ENCODE measurements at regions not wholly inside any gene's neighbourhood (a gene's known extent, or its start where the extent isn't known, plus 50 kb on each side); places are given as distances from the start of the nearest gene placed in this dataset.
"Not testable (repeated sequence)": the region's sequence is repeated elsewhere in the genome, so short reads cannot be mapped to it uniquely, and the experiment has no call there.

GRCh38 chr21:6500681-6501080 is 4020.7 kb upstream of the TPTE start:
- H3K9me3 ChIP-seq (ENCODE audit: low read depth, low read length); H3K4me3 ChIP-seq; H3K27ac ChIP-seq; H3K9ac ChIP-seq (ENCODE audit: insufficient read length); DNase-seq (ENCODE audit: low read depth, low spot score); H3K36me3 ChIP-seq (ENCODE audit: insufficient read depth, low read length): not testable (repeated sequence)

DNA sequence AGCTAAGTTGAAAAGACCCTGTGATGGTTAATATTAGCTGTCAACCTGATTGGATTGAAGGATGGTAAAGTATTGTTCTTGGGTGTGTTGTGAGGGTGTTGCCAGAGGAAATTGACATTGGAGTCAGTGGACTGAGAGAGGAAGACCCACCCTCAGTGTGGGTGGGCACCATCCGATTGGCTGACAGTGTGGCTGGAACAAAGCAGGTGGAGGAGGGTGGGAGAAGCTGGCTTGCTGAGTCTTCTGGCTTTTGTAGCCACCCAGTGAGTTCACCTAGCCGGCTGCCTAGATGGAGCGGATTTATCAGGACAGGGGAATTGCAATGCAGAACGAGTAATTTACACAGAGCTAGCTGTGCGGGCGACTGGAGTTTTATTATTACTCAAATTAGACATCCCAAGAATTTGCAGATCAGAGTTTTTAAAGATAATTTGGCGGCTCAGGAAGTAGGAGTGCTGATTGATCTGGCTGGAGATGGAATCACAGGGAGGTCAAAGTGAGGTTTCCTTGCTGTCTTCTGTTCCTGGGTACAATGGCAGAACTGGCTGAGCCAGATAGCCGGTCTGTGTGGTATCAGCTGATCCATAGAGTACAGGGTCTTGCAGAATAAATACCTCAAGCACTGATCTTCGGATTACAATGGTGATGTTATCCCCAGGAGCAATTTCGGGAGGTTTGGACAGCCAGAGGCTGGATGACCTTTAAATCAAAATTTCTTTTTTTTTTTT is 4015.1 kb upstream of the TPTE start:
- H3K4me3 ChIP-seq; H3K9ac ChIP-seq (ENCODE audit: insufficient read length); DNase-seq (ENCODE audit: low read depth, low spot score); H3K9me3 ChIP-seq (ENCODE audit: low read depth, low read length); H3K36me3 ChIP-seq (ENCODE audit: insufficient read depth, low read length); H3K27ac ChIP-seq: not testable (repeated sequence)

GRCh38 chr21:6507632-6508031 is 4013.8 kb upstream of the TPTE start:
- not testable (repeated sequence) for H3K27ac ChIP-seq; H3K9me3 ChIP-seq (ENCODE audit: low read depth, low read length); H3K36me3 ChIP-seq (ENCODE audit: insufficient read depth, low read length); DNase-seq (ENCODE audit: low read depth, low spot score); H3K9ac ChIP-seq (ENCODE audit: insufficient read length); H3K4me3 ChIP-seq

GRCh38 chr21:6521777-6522176 is 3999.6 kb upstream of the TPTE start:
- not testable (repeated sequence) for H3K4me3 ChIP-seq; DNase-seq (ENCODE audit: low read depth, low spot score); H3K9ac ChIP-seq (ENCODE audit: insufficient read length); H3K9me3 ChIP-seq (ENCODE audit: low read depth, low read length); H3K27ac ChIP-seq; H3K36me3 ChIP-seq (ENCODE audit: insufficient read depth, low read length)

DNA sequence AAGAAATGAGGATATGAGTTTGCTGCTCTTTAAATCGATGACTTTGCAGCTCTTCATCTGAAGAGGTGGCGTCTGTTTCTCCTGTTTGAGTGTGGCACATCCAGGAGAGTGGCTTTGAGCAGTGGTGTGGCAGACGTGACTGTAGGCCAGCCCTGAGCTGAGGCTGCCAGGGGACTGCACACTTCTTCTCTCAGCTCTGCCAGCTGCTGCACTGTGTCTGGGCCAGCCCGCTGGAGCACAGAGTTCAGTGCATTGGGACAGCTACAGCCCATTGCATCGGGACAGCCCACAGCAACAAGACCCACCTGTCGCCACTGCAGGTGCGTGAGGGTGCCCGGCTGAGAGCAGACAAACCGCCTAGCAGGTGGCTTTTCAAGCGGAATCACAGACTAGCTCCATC is 3995.2 kb upstream of the TPTE start:
- not testable (repeated sequence) for H3K9ac ChIP-seq (ENCODE audit: insufficient read length); H3K4me3 ChIP-seq; H3K9me3 ChIP-seq (ENCODE audit: low read depth, low read length); H3K27ac ChIP-seq; DNase-seq (ENCODE audit: low read depth, low spot score); H3K36me3 ChIP-seq (ENCODE audit: insufficient read depth, low read length)

DNA sequence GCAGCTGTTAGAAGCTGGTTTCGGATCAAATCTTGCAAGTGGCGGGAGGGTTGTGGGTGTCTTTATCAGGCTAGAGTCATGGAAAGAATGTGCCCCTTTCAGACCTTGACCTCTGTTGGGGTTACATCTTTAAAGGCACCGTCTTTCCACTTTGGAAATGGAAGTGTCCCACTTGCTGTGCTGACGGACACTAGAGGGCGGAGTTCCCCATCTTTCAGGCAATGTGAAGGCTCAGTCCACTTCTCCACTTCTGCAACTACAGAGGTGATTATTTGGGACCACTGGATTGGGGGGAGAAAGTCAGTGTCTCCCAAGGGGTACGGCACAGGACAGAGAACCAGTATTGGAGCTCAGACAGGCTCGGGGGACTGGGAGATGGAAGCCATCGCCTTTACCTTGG is 3990.7 kb upstream of the TPTE start:
- not testable (repeated sequence) for H3K9ac ChIP-seq (ENCODE audit: insufficient read length); H3K36me3 ChIP-seq (ENCODE audit: insufficient read depth, low read length); H3K27ac ChIP-seq; H3K9me3 ChIP-seq (ENCODE audit: low read depth, low read length); DNase-seq (ENCODE audit: low read depth, low spot score); H3K4me3 ChIP-seq

- H3K36me3 ChIP-seq (ENCODE audit: insufficient read depth, low read length); H3K27ac ChIP-seq; H3K4me3 ChIP-seq; H3K9me3 ChIP-seq (ENCODE audit: low read depth, low read length); DNase-seq (ENCODE audit: low read depth, low spot score); H3K9ac ChIP-seq (ENCODE audit: insufficient read length): not testable (repeated sequence)
Observed at GRCh38 chr21:6533261-6533660, 3988.1 kb upstream of the TPTE start.

DNA sequence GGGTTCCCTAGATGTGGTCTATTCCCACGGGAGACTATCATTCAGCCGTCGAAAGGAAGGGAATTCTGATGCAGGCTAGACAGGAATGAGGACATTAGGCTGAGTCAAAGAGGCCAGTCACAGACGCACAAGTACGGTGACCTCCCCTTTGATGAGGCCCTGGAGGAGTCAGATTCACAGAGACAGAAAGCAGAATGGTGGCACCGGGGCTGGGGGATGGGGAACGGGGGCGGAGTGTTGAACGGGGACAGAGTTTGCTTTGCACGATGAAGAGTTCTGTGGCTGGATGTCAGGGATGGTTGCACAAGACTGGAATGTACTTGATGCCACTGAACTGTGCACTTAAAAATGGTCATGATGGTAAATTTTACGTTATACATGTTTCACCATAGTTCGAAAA is 3983.1 kb upstream of the TPTE start:
- not testable (repeated sequence) for DNase-seq (ENCODE audit: low read depth, low spot score); H3K36me3 ChIP-seq (ENCODE audit: insufficient read depth, low read length); H3K27ac ChIP-seq; H3K9me3 ChIP-seq (ENCODE audit: low read depth, low read length); H3K9ac ChIP-seq (ENCODE audit: insufficient read length); H3K4me3 ChIP-seq

DNA sequence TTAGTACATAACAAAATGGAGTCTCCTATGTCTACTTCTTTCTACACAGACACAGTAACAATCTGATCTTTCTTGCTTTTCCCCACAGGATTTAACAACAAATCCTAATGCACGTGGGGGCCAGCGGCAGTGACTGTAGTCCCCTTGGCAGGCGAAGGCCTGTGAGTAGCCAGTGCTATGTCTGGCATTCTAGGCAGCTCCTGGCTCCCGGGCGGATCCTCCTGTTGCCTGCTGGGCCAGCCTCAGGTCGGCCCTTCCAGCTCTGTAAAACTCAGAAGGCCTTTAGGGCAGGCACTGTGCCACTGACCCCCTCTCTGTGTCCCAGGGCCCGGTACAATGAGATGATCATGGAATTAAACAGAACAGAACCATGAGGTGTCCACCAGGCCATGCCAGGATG is 3981.7 kb upstream of the TPTE start:
- DNase-seq (ENCODE audit: low read depth, low spot score); H3K4me3 ChIP-seq; H3K36me3 ChIP-seq (ENCODE audit: insufficient read depth, low read length); H3K9me3 ChIP-seq (ENCODE audit: low read depth, low read length); H3K27ac ChIP-seq; H3K9ac ChIP-seq (ENCODE audit: insufficient read length): not testable (repeated sequence)

GRCh38 chr21:6541036-6541435 is 3980.3 kb upstream of the TPTE start:
- DNase-seq (ENCODE audit: low read depth, low spot score); H3K36me3 ChIP-seq (ENCODE audit: insufficient read depth, low read length); H3K9ac ChIP-seq (ENCODE audit: insufficient read length); H3K4me3 ChIP-seq; H3K9me3 ChIP-seq (ENCODE audit: low read depth, low read length); H3K27ac ChIP-seq: not testable (repeated sequence)

- H3K9me3 ChIP-seq (ENCODE audit: low read depth, low read length); H3K9ac ChIP-seq (ENCODE audit: insufficient read length); DNase-seq (ENCODE audit: low read depth, low spot score); H3K4me3 ChIP-seq; H3K27ac ChIP-seq; H3K36me3 ChIP-seq (ENCODE audit: insufficient read depth, low read length): not testable (repeated sequence)
Observed at GRCh38 chr21:6545288-6545687, 3976.1 kb upstream of the TPTE start.

GRCh38 chr21:6551045-6551444 is 3970.3 kb upstream of the TPTE start:
- H3K36me3 ChIP-seq (ENCODE audit: insufficient read depth, low read length); H3K4me3 ChIP-seq: not testable (repeated sequence)

GRCh38 chr21:6553505-6554376 is 3967.6 kb upstream of the TPTE start:
- H3K27ac ChIP-seq; H3K9ac ChIP-seq (ENCODE audit: insufficient read length); H3K36me3 ChIP-seq (ENCODE audit: insufficient read depth, low read length); H3K9me3 ChIP-seq (ENCODE audit: low read depth, low read length); DNase-seq (ENCODE audit: low read depth, low spot score); H3K4me3 ChIP-seq: not testable (repeated sequence)

More at GRCh38 chr21:6551045-6551444, 3970.3 kb upstream of the TPTE start:
- H3K9ac ChIP-seq (ENCODE audit: insufficient read length); DNase-seq (ENCODE audit: low read depth, low spot score); H3K9me3 ChIP-seq (ENCODE audit: low read depth, low read length); H3K27ac ChIP-seq: not testable (repeated sequence)

GRCh38 chr21:6554377-6554864 is 3967.0 kb upstream of the TPTE start:
- not testable (repeated sequence) for DNase-seq (ENCODE audit: low read depth, low spot score); H3K27ac ChIP-seq

More at GRCh38 chr21:6554377-6554864, 3967.0 kb upstream of the TPTE start:
- H3K9me3 ChIP-seq (ENCODE audit: low read depth, low read length); H3K4me3 ChIP-seq; H3K36me3 ChIP-seq (ENCODE audit: insufficient read depth, low read length); H3K9ac ChIP-seq (ENCODE audit: insufficient read length): not testable (repeated sequence)

All from SK-N-MC (cell line).